Caco-2 (cell line): ENCODE measurements at regions not wholly inside any gene's neighbourhood (a gene's known extent, or its start where the extent isn't known, plus 50 kb on each side); places are given as distances from the start of the nearest gene placed in this dataset.

ENCODE experiments used
- BruUV-seq: library from RNA; stranded (reverse); fragments of 400-500 nt; replicated peaks from 2 replicates; lab custom pipeline; 2021; lab: Mats Ljungman, UMichigan
- CTCF ChIA-PET: fragments of 300-600 bp; sonication (Branson Sonifier 250); formaldehyde crosslinking; loops from one replicate; lab custom pipeline; 2022; ENCODE audit warnings: antibody characterized with exemption; lab: Charles Lee
- POLR2A ChIA-PET: fragments of 300-600 bp; sonication (Branson Sonifier 250); formaldehyde crosslinking; loops from one replicate; lab custom pipeline; 2022; ENCODE audit warnings: antibody characterized with exemption; lab: Charles Lee
- DNase-seq, 2 experiments: peaks; one replicate each; pipeline versions ENCODE4 v3.0.0 to v3.0.0-alpha.2; 2020 to 2022
- H3K27me3 ChIP-seq: replicated peaks from 2 replicates; pipeline ENCODE4 v1.6.0; 2011; ENCODE audit warnings: low read length; ENCODE audit not compliant: control insufficient read depth, insufficient read depth
- H3K36me3 ChIP-seq: 2 replicates; pipeline ENCODE4 v1.5.1; 2011; ENCODE audit warnings: low read length; ENCODE audit not compliant: control insufficient read depth, insufficient read depth
- H3K4me1 ChIP-seq: fragments of 250-450 bp; sonication (Bioruptor Pico); 2 replicates; pipeline ENCODE4 v1.5.1; 2020; ENCODE audit warnings: mild to moderate bottlenecking
- H3K4me3 ChIP-seq: 2 replicates; pipeline ENCODE4 v1.5.1; 2011; ENCODE audit warnings: low read depth, mild to moderate bottlenecking, control low read depth, low read length
- H3K9me3 ChIP-seq: fragments of 250-450 bp; sonication (Bioruptor Pico); 2 replicates; pipeline ENCODE4 v1.5.1; 2020; ENCODE audit warnings: mild to moderate bottlenecking, moderate library complexity
- H3K27ac Mint-ChIP-seq: one replicate; pipeline ENCODE4 v1.8.0; 2022; ENCODE audit warnings: mixed read lengths; ENCODE audit not compliant: unreplicated experiment
- H3K27me3 Mint-ChIP-seq: one replicate; pipeline ENCODE4 v1.8.0; 2022; ENCODE audit warnings: mixed read lengths; ENCODE audit not compliant: insufficient read depth, unreplicated experiment
- H3K36me3 Mint-ChIP-seq: one replicate; pipeline ENCODE4 v1.8.0; 2022; ENCODE audit warnings: mild to moderate bottlenecking, mixed read lengths; ENCODE audit not compliant: insufficient read depth, unreplicated experiment
- H3K4me1 Mint-ChIP-seq: one replicate; pipeline ENCODE4 v1.8.0; 2022; ENCODE audit warnings: low read depth, mixed read lengths; ENCODE audit not compliant: unreplicated experiment
- H3K4me3 Mint-ChIP-seq: one replicate; pipeline ENCODE4 v1.8.0; 2022; ENCODE audit warnings: mild to moderate bottlenecking, moderate library complexity, mixed read lengths; ENCODE audit not compliant: unreplicated experiment
- H3K9me3 Mint-ChIP-seq: one replicate; pipeline ENCODE4 v1.8.0; 2022; ENCODE audit warnings: mixed read lengths; ENCODE audit not compliant: unreplicated experiment
- intact Hi-C: fragments of 100-400 bp; cut with micrococcal nuclease; formaldehyde crosslinking; loops from one replicate; pipeline ENCODE4 v1.10.0; 2022; ENCODE audit not compliant: unreplicated experiment
- TF ChIP-seq, protein P1 (sequence below), 2 experiments: fragments of 200-600 bp in 1 of 2; IDR thresholded peaks; 1 replicate in 1 of 2; 2 replicates in 1 of 2; pipeline versions ENCODE4 v1.5.1 to v1.8.0; 2011 to 2022; ENCODE audit warnings: antibody characterized with exemption in 1 of 2, control low read depth in 1 of 2, inconsistent platforms in 1 of 2, low read depth in 1 of 2, low read length in 1 of 2, mild to moderate bottlenecking in 1 of 2, moderate library complexity in 1 of 2; ENCODE audit not compliant: insufficient read depth in 1 of 2, severe bottlenecking in 1 of 2, unreplicated experiment in 1 of 2

DNA sequence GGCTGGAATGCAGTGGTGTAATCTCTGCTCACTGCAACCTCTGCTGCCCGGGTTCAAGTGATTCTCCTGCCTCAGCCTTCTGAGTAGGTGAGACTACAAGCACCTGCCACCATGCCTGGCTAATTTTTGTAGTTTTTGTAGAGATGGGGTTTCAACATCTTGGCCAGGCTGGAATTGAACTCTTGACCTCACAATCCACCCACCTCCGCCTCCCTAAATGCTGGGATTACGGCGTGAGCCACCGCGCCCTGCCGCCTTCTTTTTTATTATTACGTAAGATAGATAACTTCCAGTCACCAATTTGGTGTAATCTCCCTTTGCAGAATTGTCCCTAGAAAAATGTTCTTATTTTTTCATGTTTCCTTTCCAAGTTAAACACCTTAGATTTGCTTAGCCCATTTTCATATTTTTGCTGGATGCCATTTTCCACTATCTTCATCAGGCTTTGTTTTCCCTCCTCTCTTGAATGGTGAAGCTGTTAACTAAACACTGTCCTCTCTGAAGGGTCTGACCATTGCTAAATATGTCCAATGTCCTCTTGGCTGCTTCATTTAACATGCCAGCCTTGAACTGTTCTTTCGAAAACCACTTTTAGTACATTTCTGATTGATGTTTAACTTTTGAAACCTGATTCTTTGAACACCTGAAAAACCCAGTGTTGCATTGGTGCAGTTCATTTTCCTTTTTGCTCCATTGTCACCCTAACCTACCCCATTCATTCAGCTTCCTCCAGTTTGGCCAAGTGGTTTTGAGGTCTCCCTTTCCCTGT lies 135.1 kb upstream of the PIK3R1 start:
- H3K4me3 Mint-ChIP-seq, result no peak overlapping the region

DNA sequence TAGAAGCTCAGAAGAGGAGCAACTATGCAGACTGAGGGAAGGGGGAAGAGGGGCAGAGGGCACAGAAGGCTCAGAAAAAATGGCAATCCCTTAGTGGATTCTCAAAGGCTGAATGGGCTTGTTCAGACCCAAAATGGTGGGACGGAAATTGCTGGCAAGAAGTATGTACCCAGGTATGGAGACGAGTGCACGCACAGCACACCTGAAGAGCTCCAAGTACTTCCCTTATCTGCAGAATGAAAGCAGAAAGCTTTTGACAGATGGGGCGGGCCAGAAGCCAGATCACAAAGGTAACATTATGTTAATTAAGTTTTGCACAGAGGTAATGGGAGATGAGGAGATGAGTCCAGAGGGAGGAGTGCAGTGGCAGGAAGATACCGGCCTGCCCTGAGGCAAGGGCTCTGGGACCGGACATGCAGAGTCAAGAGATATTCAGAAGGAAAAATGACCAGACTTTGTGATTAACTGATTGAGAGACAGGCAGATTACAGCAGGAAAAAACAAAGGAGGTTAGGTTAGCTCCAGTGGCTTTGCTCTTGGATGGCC lies 138.1 kb upstream of the PIK3R1 start:
- Histone ChIP-seq H3K4me3 (no peak overlapping the region), H3K36me3 (no peaks in the 10 kb centered on the region), H3K27me3 (no peaks in the 10 kb centered on the region), H3K9me3 (no peaks in the 10 kb centered on the region), H3K4me1 (0 out of 2 replicates have a peak, but pooled peaks cover 6% of the 10 kb centered on the region)
- DNase-seq, result no peak
- peaks cover 14% of the 10 kb centered on the region for H3K4me1 Mint-ChIP-seq
- no peaks in the 10 kb centered on the region for H3K9me3 Mint-ChIP-seq
- no peak overlapping the region for H3K4me3 Mint-ChIP-seq
- POLR2A ChIA-PET, result no interaction called here
- no TSS peak for BruUV-seq
- intact Hi-C loops, result no loop called here
- H3K36me3 Mint-ChIP-seq, result no peaks in the 10 kb centered on the region
- H3K27me3 Mint-ChIP-seq, result no peaks in the 10 kb centered on the region
- CTCF ChIA-PET, result interaction anchor here (0.6 kb wide), 1 partner anchor 644 kb away, joined by 3 read pairs; no protein-coding TSS in a partner anchor
- TF ChIP-seq, protein P1, sequence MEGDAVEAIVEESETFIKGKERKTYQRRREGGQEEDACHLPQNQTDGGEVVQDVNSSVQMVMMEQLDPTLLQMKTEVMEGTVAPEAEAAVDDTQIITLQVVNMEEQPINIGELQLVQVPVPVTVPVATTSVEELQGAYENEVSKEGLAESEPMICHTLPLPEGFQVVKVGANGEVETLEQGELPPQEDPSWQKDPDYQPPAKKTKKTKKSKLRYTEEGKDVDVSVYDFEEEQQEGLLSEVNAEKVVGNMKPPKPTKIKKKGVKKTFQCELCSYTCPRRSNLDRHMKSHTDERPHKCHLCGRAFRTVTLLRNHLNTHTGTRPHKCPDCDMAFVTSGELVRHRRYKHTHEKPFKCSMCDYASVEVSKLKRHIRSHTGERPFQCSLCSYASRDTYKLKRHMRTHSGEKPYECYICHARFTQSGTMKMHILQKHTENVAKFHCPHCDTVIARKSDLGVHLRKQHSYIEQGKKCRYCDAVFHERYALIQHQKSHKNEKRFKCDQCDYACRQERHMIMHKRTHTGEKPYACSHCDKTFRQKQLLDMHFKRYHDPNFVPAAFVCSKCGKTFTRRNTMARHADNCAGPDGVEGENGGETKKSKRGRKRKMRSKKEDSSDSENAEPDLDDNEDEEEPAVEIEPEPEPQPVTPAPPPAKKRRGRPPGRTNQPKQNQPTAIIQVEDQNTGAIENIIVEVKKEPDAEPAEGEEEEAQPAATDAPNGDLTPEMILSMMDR (IDR thresholded peaks at IDR 0.05; ENCODE audit: insufficient read depth in 1 of 2, low read depth in 1 of 2, low read length in 1 of 2, severe bottlenecking in 1 of 2, unreplicated experiment in 1 of 2), result no peak
- H3K27ac Mint-ChIP-seq, result no peak overlapping the region

More for the DNA sequence above, 135.1 kb upstream of the PIK3R1 start:
- Histone ChIP-seq H3K4me1 (0 out of 2 replicates have a peak, but pooled peaks cover 6% of the 10 kb centered on the region), H3K27me3 (no peaks in the 10 kb centered on the region), H3K9me3 (no peaks in the 10 kb centered on the region), H3K36me3 (no peaks in the 10 kb centered on the region), H3K4me3 (no peak overlapping the region)
- TF ChIP-seq, protein P1 (IDR thresholded peaks at IDR 0.05; ENCODE audit: insufficient read depth in 1 of 2, low read depth in 1 of 2, low read length in 1 of 2, severe bottlenecking in 1 of 2, unreplicated experiment in 1 of 2), result no peak
- DNase-seq, result no peak
- Mint-ChIP-seq H3K36me3 (no peaks in the 10 kb centered on the region), H3K27me3 (no peaks in the 10 kb centered on the region), H3K27ac (no peak overlapping the region), H3K9me3 (no peaks in the 10 kb centered on the region), H3K4me1 (peaks cover 14% of the 10 kb centered on the region)
- ChIA-PET POLR2A (no interaction called here), CTCF (no interaction called here)
- intact Hi-C loops, result no loop called here
- BruUV-seq, result no TSS peak

DNA sequence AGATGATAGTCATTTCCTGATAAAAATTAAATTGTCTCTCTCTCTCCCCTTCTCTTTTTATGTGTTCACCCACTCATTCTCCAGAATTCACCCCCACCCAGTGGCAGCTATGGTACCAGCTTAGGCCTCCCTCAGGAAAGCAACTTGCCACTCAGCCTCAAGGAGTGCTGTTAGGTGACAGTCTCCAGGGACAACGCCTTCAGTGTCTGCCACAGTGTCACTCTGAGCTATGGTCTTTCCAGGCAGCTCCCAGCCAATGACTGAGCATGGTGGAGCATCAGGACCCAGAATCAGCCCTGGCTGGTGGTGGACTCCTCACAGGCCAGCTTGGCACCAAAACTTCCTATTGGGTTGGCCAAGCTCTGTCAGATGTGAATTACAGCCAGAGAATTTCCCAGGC lies 140.9 kb upstream of the PIK3R1 start:
- ChIA-PET CTCF (no interaction called here), POLR2A (no interaction called here)
- TF ChIP-seq, protein P1 (IDR thresholded peaks at IDR 0.05; ENCODE audit: insufficient read depth in 1 of 2, low read depth in 1 of 2, low read length in 1 of 2, severe bottlenecking in 1 of 2, unreplicated experiment in 1 of 2), result no peak
- Mint-ChIP-seq H3K4me3 (no peak overlapping the region), H3K4me1 (peaks cover 8% of the 10 kb centered on the region), H3K27me3 (no peaks in the 10 kb centered on the region), H3K9me3 (no peaks in the 10 kb centered on the region), H3K27ac (no peak overlapping the region), H3K36me3 (no peaks in the 10 kb centered on the region)
- Histone ChIP-seq H3K27me3 (no peaks in the 10 kb centered on the region), H3K36me3 (no peaks in the 10 kb centered on the region), H3K9me3 (no peaks in the 10 kb centered on the region), H3K4me3 (no peak overlapping the region), H3K4me1 (no peaks in the 10 kb centered on the region)
- intact Hi-C loops, result no loop called here
- no TSS peak for BruUV-seq
- no peak for DNase-seq
